Brain pericyte (primary cell): ENCODE measurements at regions not wholly inside any gene's neighbourhood (a gene's known extent, or its start where the extent isn't known, plus 50 kb on each side); places are given as distances from the start of the nearest gene placed in this dataset.

ENCODE experiments used
- DNase-seq: peaks from one replicate; pipeline ENCODE4 v3.0.0-alpha.2; 2012; ENCODE audit warnings: low read depth, low spot score

DNA sequence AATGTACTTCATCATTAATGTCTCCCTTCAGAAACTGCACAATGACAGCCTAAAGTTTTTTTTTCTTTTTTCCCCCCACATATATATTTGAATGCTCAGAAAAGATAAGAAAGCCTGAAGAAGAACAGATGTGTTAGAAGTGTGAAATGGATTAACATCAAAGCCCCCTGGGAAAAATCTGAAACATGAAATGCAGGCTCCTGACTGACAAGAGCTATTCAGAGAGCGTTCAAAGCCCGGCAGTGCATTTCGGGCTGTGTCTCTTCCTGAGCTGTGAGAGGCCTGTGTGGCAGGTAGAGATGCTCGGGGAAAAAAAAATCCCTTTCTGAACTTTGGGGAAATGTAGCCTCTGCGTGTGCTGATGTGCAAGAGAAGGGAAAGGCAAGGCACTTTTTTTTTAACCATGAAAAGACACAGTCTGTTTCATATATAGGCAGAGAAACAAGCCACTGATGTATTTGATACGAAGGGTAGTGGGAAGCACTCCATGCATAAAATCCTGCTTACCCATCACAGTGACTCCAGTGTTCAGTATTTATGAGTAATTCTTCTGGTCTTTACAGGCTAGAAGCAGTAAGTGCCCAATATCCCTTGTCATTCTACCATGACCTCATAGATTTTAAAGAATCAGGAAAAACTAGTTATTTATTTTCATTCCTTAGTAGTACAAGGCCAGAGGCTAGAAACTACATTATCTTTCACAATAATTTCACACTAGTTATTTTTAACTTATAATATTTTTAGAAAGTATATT, 1574.2 kb upstream of the PIK3C3 start:
- DNase-seq, result no peak

DNA sequence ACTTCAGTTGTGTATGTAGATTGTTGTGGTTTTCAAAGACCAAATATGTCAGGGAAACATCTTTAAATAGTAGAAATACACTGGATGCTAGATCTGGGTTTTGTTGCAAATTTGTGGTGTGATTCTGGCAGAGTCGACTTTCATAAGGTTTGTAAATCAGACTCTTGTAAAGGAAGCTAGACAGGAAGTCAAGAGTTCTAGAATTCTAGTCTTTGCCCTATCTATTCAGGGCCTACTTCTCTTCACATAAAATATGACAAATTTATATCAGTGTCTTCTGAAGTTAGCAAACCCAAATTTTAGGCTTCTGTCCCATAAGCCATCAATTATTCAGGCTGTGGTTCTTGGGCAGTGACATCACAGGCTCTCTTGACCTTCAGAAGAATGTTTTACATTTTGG, 1579.2 kb upstream of the PIK3C3 start:
- no peak for DNase-seq

DNA sequence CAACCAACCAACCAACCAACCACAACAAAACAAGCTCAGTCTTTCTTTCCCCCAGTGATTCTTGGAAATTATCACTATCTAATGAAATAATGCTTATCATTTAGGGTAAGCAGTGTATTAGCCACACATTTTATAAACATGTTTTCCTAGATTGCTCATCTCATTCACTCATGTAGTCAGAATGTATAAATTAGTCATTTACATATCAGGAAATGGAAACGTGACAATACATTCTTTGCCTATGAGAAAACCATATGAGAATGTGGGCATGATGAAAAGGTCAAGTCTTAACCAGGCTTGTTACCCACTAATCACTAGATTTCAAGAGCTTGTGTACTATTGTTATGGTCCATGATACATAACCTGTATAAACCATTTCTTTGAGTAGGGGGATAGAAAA, 1583.4 kb upstream of the PIK3C3 start:
- DNase-seq, result no peak

DNA sequence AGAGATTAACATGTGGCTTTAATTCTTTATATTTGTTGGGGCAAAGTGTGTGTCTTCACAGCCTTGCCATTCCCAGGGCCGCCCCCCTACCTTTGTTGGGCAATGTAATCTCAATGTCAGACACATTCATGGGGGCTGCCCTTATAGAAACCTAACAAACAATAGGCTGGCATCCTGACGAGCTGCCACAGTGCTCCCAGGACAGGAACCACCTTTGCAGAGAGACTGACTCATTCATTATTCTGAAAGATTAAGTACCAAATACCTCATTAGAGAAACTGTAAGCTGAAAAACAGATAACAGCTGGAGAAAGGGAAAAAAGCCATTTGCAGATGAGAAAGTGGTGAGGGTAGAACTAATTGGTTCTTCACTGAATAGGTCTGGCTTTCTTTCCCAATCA, 1587.5 kb upstream of the PIK3C3 start:
- no peak for DNase-seq

DNA sequence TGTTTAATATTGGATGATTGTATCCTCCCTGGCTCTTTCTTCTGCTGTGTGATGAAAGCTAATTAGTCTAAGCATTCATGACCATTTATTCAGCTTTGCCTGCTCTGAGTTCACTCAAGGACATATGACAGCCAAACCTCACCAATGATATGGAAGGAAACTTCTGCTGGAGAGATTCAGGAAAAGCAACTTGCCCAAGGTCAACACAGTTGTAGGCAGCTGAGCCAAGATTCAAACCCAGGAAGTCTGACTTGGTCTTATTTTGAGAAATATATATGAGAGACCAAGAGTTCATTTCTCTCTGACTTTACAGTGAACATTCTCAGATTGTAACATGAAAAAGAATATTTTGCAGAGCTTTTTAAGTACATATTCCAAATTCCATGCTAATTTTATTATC, 1588.5 kb upstream of the PIK3C3 start:
- DNase-seq, result no peak

DNA sequence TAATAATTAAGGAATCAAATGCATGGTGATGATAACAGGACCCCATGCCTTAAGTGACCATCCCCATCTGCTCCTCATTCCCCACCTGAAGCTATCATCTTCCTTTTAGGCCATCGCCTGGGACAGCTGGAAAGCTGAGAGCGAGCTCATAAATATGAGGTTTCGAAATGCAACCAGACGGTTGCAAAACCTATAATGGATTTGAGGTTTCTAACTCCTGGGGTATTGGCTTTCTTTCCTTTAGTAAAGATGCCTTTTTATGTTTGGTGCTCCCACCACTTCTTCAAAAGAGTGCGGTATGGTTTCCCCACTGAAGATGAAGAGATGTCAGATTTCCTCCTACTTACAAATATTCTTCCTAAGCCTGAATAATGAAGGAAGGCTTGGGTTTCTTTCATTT, 1589.5 kb upstream of the PIK3C3 start:
- DNase-seq, result no peak

DNA sequence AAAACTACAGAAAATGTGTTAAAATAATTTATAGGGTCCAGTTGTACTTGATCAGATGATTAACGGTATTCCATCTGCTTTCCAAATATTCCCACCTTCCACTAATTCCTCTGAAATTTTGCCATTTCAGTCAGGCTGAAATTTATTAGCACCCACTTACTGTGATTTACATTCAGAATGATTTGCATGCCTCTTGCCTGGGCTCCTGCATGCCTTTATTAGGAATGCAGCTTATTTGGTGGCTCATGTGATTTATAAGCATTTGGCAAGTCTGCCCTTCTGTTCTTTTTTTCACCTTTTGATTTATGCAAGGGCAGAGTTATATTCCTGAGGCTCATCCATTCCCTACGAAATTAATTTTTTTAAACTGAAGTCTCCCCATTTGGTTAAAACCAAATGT, 1594.5 kb upstream of the PIK3C3 start:
- no peak for DNase-seq

DNA sequence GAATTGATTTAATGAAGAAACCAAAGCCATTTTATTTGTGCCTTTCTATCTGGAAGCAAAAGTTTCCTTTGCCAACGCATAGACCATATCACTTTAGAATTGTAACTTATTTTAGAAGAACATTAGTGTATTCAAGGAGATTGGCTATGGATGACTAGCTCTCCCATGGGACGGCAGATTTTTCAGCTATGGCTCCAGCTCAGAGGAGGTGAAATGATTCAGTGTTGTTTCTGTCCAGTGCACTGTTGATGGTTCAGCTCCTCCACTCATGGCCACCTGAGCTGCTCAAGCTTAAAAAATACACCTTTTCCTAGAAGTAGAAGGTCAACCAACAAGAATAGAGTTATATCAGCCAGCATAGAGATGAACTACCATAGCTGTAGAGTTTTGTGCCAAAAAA, 1597.5 kb upstream of the PIK3C3 start:
- no peak for DNase-seq

DNA sequence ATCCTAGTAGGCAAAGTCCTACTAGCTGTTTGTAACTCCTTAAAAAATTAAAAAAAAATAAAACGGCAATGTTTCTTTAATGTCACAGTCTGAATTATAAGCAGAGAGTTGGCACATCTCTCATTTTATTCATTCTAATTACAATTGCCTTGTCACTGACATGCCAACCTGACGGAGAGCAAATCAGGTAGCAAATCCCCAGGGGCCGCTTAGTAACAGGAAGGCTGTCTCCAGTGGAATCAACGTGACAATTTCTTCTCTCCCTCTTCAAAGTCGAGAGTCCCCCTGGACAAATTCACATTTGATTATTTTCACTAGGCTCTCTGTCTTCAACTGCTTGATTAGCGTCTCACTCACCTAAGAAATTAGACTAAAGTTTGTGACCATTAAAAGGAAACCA, 1598.9 kb upstream of the PIK3C3 start:
- no peak for DNase-seq

DNA sequence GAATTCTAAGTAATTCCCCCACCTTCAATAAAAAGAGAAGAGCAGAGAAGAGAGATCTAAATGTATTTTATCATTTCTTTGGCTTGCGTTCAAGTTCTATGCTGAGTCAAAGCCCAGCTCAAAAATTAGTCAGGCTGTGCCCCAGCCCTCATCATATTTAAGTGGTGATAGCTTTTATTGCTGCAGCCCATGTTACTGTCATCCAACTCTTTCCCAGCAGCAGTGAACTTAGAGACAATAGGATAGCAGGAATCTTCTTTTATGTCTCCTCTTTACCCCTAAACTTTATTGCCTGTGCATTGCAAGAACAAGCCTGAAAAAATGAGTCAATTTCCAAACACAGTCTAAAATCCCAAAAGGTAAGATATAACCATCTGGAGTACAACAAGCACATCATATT, 1599.3 kb upstream of the PIK3C3 start:
- DNase-seq, result no peak

DNA sequence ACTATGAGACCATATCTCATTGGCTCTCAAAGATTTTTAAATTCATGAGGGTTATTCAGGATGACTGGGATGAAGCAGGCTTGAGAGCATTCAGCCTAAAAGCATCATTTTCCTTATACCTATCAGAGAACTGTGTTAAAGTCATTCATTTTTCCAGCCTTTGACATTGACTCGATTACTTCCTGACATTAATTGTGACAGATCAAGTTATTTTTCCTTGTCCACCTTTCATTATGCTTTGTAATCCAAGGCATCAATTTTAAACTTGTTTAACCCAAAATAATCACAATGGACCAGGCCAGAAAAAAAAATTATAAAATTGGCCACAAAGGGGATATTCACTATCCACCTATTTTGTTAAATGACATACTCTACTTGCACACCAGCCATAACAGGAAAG, 1606.8 kb upstream of the PIK3C3 start:
- no peak for DNase-seq

DNA sequence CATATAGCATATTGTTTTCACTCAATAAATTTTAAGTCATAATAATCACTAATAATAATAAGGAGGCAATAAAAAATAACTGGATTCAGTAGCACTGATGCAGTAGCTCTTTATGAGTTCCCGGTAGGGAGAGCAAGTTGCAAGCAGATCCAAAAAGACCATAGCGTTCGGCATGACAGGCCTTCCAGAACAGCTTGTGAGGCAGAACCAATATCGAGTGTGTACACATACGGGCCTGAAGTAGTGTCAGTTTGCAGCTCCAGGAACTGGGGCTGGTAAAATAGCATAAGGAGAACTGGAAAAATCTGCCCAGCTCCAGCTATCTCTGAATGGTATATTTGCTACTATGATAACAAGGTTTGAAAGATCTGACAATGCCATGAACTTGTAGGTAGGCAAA, 1607.8 kb upstream of the PIK3C3 start:
- no peak for DNase-seq

DNA sequence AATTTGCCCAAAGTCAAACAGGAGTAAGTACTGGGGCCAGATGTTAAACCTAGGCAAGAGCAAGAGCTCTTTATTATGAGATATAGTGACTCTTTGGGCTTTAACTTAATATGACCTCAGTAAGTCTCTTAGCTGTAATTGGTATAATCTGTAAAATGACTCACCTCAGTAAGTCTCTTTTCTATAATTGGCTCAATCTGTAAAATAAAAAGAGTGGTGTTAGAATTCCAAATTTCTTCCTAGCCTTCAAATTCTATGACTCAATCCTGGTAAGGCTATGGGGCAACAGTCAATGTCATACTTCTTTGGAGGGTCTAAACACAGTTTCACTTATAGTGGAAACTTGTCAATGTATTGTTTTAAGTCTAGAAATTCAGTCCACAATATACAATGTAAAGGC, 1608.9 kb upstream of the PIK3C3 start:
- no peak for DNase-seq

DNA sequence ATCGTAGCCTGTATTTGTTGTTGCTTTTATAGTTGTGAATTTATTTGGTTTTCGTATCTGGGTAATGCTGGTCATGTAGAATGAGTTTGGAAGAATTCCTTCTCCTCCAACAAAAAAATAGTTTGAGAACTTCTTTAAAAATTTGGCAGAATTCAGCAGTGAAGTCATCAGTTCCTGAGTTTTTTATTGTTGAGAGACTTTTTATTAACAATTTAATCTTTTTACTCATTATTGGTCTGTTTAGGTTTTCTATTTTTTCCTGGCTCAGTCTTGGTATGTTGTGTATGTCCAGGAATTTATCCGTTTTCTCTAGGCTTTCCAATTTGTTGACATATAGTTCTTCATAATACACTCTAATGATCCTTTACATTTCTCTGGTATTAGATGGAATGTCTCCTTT, 1613.3 kb upstream of the PIK3C3 start:
- DNase-seq, result no peak

DNA sequence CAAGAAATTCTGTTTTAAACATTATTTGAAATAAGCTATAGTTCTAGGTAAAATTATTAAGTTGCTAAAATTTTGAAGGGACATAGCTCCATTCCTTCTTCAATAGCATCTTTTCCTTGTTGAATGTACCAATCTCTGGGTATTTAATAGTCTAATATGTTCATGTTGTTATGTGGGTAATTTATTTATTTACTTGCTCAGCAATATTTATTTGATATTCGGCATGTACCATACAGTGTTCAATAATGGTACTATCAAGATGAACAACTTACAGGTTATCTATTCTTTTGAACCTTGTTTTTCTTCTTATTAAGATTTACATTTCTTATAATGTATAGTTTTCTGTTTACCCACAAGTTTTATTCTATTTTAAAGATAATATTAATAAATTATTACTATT, 1616.8 kb upstream of the PIK3C3 start:
- DNase-seq, result no peak

DNA sequence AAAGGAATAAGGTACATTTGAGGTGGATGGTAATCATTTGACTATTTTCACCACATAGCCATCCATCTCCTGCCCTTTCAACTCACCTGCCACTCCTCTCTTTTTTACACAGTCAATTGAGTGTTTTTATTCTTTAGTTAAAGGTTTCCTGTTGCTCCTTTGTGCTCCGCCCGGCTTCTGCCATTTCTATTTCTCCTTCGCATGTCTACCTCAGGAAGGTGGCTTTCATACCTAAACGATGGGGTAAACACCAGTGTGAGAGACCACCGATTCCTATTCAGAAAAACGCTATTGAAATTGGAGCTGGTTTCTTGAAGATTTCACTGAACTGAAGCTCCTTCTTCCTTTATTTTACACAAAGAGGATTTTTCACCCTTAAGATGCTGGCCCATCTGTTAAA, 1628.0 kb upstream of the PIK3C3 start:
- no peak for DNase-seq

DNA sequence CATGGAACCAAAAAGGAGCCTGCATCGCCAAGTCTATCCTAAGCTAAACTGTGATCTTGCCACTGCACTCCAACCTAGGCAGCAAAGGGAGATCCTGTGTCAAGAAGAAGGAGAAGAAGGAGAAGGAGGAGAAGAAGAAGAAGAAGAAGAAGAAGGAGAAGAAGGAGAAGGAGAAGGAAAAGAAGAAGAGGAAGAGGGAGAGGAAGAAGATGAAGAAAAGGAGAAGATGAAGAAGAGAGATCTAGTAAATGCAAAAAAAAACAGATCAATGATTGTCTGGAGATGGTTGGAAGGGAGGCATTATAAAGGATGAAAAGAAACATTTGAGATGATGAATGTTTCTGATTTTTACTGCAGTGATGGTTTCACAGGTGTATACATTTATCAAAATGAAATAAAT, 1629.0 kb upstream of the PIK3C3 start:
- DNase-seq, result no peak

DNA sequence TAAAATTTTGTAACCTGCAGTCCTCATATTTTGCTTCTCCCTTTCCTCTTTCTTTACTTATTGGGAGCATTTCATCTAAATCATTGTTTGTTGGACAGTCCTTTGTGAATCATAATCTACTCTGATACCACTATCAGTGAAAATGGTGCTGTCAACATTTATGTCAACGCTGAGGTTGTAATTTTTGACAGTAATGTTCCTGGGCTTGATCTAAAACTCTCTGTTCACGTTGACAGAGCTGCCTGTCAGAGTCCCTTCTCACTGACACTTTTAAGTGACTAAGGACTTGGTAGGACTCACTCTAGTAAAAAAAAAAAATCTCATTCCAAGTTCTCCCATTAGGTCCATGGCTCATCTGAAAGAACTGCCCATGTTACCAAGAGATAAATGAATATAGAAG, 1640.8 kb upstream of the PIK3C3 start:
- no peak for DNase-seq

DNA sequence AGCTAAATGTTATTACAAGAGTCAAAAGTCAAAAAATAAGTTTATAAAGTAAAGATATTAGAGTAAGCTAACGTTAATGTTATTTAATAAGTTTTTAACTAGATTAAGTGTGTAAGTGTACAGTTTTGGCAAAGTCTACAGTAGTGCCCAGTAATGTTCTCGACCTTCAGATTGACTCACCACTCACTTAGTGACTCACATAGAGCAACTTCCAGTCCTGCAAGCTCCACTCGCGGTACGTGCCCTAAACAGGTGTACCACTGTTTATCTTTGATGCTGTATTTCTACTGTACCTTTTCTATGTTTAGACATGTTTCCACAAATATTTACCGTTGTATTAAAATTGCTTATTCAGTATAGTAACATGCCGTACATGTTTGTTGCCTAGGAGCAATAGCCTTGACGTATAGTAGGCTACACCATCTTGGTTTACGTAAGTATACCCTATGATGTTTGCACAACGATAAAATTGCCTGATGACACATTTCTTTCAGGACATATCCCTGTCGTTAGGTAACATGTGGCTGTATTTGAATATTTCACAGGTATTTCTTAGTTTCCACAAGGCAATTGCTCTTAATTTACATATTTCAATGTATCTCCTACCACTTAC, 1641.9 kb upstream of the PIK3C3 start:
- no peak for DNase-seq

DNA sequence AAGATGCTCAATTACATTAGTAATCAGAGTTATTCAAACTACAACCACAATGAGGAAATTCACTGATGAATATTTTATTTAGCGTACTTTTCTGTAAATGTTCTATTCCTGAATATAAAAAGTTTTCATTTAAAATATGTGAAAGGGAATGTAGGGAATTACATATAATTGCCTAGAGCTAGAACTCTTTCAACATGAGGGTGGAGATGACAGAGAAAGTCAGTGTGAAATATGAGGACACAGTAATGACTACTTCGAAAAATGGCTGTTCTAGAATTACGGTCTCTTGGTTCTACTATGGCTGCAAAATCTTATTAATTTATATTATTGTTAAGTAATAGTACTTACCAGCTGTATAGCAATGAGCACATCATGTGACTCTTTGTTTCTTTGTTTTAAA, 1647.4 kb upstream of the PIK3C3 start:
- DNase-seq, result no peak

DNA sequence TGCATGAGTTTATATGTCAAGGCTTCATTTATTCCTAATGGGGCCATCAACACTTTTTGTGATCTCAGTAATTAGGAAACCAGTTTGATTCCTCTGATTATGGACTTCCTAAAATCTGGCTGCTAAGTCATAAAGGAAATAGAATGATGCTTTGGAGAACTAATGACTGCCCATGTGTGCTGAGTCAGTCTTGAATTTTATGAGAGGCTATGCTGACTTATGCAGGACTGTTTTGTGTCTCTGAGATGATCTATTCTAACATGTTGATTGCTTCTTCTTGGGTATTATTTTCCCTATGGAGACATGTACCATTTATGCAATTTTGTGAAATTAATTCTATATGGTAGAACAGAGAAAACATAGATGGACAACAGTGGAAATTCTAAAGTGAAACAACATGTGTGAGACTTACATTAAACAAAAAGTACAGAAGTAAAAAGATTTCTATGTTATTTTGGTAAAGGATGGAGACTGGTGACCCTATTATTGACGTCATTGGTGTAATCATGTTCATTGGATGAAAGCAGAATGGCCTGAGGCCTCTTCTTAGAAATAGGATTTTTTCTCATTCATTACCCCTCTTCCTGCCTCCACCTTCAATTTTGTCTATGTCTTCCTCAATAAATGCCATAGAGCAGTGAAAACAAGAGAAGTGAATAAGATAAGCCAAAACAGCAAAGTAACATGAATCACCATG, 1658.2 kb upstream of the PIK3C3 start:
- DNase-seq, result no peak

DNA sequence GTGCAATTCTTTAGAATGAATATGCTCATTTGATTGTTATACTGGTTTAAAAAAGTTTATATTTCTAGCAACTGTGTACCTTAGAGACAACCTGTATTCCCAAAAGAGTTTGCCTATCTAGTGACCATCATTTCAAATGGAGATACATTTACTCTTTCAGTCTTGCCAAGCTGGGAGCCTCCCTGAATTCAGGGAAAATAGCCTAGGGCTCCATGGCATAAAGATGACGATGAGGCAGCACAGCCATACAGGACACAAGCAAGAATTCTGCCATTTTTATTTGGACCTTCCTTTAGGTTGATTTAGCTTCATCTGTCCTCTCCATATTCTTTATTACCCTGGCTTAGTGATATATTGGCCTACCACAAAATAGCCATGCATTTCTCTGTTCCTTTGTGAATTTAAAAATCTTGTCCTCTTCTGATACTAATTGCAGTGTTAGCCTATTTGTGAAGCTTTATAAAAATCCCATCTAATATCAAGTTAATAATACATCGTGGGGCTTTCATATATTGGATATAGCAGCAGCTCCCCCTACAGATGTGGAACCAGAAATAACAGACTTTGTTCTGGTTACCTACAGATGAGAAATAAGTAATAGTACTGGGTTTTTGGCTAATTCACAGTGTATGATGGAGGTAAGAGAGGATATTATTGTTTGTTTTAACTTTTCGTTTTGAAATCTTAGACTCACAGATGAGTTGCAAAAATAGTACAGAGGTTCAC, 1661.9 kb upstream of the PIK3C3 start:
- DNase-seq, result no peak

DNA sequence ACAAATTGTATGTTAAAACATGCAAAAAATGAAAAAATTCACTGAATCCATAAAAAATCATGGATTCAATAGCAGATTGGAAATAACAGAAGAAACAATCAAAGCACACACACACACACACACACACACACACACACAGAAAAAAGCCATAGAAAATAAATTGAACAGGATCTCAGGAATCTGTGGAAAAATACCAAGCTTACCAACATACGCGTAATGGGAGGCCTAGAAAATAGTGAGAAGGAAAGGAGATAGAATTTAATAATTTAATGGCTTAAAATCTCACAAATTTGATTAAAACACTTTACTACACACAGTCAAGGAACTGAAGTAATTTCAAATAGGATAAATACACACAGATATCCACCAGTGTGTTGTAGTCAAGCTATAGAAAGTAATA, 1671.5 kb upstream of the PIK3C3 start:
- DNase-seq, result no peak
